A673 (cell line): ENCODE measurements at regions not wholly inside any gene's neighbourhood (a gene's known extent, or its start where the extent isn't known, plus 50 kb on each side); places are given as distances from the start of the nearest gene placed in this dataset.

Experiments
- BruUV-seq: library from RNA; stranded (reverse); fragments of 400-500 nt; replicated peaks from 2 replicates; lab custom pipeline; 2021; lab: Mats Ljungman, UMichigan
- CTCF ChIA-PET: fragments of 300-600 bp; sonication (Branson Sonifier 250); formaldehyde crosslinking; loops from one replicate; lab custom pipeline; 2022; ENCODE audit warnings: antibody characterized with exemption; lab: Charles Lee
- POLR2A ChIA-PET: fragments of 300-600 bp; sonication (Branson Sonifier 250); formaldehyde crosslinking; loops from one replicate; lab custom pipeline; 2022; ENCODE audit warnings: antibody characterized with exemption; ENCODE audit not compliant: low non-redundant PET; lab: Charles Lee
- DNase-seq: peaks from one replicate; pipeline ENCODE4 v3.0.0-alpha.2; 2015; ENCODE audit warnings: low spot score
- H3K27ac ChIP-seq: fragments of 200-600 bp; sonication (generic); 2 replicates; pipeline ENCODE4 v1.5.1; 2016; ENCODE audit warnings: mixed run types, low read depth, mild to moderate bottlenecking, mixed read lengths, antibody characterized with exemption, low read length; ENCODE audit not compliant: poor library complexity, severe bottlenecking
- H3K27me3 ChIP-seq: fragments of 200-600 bp; sonication (generic); replicated peaks from 2 replicates; pipeline ENCODE4 v1.6.1; 2017; ENCODE audit warnings: mixed run types, low read depth, mild to moderate bottlenecking, mixed read lengths, antibody characterized with exemption, low read length; ENCODE audit not compliant: insufficient read depth, poor library complexity
- H3K36me3 ChIP-seq: fragments of 200-600 bp; sonication (generic); 2 replicates; pipeline ENCODE4 v1.6.1; 2016; ENCODE audit warnings: mixed run types, mild to moderate bottlenecking, mixed read lengths, antibody characterized with exemption, low read length; ENCODE audit not compliant: insufficient read depth, poor library complexity, severe bottlenecking
- H3K4me1 ChIP-seq: fragments of 200-600 bp; sonication (generic); 2 replicates; pipeline ENCODE4 v1.6.1; 2017; ENCODE audit warnings: mixed run types, mild to moderate bottlenecking, mixed read lengths, antibody characterized with exemption, low read length; ENCODE audit not compliant: insufficient read depth, poor library complexity, severe bottlenecking
- H3K4me3 ChIP-seq: fragments of 200-600 bp; sonication (generic); 2 replicates; pipeline ENCODE4 v1.5.1; 2016; ENCODE audit warnings: low read depth, mixed run types, mild to moderate bottlenecking, mixed read lengths, low read length; ENCODE audit not compliant: poor library complexity, severe bottlenecking
- H3K9me3 ChIP-seq: fragments of 200-600 bp; sonication (generic); 2 replicates; pipeline ENCODE4 v1.6.1; 2016; ENCODE audit warnings: mixed run types, low read depth, mild to moderate bottlenecking, mixed read lengths, antibody characterized with exemption, low read length; ENCODE audit not compliant: poor library complexity, severe bottlenecking
- EZH2 ChIP-seq: fragments of 200-600 bp; sonication (generic); IDR thresholded peaks from 2 replicates; pipeline ENCODE4 v1.6.1; 2017; ENCODE audit warnings: borderline replicate concordance, low read depth, mild to moderate bottlenecking, mixed read lengths, antibody characterized with exemption, low read length; ENCODE audit not compliant: poor library complexity, severe bottlenecking
- intact Hi-C: fragments of 100-400 bp; cut with micrococcal nuclease; formaldehyde crosslinking; loops from one replicate; pipeline ENCODE4 v1.10.0; 2022; ENCODE audit not compliant: unreplicated experiment
- TF ChIP-seq, protein P1 (sequence below): fragments of 300-800, 200-600 bp; sonication (generic); conservative IDR thresholded peaks from 2 replicates; pipeline ENCODE4 v1.5.1; 2017; ENCODE audit warnings: low read depth, mild to moderate bottlenecking, antibody characterized with exemption, low read length, moderate library complexity, mixed read lengths

DNA sequence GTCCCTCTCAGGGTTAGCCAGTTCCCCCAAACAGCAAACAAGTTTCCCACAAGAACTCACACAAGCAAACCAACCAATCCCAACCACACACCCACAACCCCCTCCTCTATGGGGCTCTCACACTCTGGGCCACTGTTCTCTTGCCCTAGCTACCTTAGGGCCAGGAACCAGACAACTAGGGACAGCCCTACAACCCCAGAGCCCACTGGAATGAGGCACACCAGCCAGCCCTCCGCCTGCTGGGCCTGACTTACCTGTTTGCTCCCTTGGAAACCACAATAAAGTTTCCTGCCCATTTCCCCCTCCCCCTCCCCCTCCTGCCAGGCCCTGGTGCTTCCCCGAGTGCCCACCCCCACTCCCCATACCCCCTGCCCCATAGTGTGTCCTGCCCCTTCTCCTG lies 132.6 kb downstream of the WDR11 start:
- BruUV-seq: no TSS peak
- POLR2A ChIA-PET: no interaction called here
- CTCF ChIA-PET: no interaction called here

DNA sequence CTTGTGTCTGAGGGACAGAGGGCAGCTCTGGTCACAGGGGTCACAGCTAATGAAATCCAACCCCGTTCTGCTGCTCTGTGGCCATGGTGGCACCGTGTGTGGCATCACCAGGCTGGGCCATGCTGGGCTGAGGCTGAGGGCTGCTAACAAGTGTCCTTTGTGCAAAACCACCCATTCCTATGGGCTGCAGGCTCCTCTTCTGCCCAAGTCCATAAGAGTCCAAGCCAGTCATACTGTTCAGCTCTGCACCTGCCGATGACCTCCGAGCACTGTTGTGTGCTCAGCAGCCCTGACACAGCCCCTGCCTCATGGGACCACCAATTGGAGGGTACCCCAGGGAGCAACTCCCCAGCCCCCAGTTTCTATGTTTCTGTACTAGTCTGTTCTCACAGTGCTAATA lies 133.1 kb downstream of the WDR11 start:
- TF ChIP-seq, protein P1, sequence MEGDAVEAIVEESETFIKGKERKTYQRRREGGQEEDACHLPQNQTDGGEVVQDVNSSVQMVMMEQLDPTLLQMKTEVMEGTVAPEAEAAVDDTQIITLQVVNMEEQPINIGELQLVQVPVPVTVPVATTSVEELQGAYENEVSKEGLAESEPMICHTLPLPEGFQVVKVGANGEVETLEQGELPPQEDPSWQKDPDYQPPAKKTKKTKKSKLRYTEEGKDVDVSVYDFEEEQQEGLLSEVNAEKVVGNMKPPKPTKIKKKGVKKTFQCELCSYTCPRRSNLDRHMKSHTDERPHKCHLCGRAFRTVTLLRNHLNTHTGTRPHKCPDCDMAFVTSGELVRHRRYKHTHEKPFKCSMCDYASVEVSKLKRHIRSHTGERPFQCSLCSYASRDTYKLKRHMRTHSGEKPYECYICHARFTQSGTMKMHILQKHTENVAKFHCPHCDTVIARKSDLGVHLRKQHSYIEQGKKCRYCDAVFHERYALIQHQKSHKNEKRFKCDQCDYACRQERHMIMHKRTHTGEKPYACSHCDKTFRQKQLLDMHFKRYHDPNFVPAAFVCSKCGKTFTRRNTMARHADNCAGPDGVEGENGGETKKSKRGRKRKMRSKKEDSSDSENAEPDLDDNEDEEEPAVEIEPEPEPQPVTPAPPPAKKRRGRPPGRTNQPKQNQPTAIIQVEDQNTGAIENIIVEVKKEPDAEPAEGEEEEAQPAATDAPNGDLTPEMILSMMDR: no peak
- Histone ChIP-seq H3K9me3 (no peaks in the 10 kb centered on the region), H3K4me3 (no peak overlapping the region), H3K4me1 (peaks cover 3% of the 10 kb centered on the region), H3K36me3 (no peaks in the 10 kb centered on the region), H3K27ac (no peak overlapping the region), H3K27me3 (peaks cover 10% of the 10 kb centered on the region)
- BruUV-seq: no TSS peak
- ChIA-PET POLR2A (no interaction called here), CTCF (no interaction called here)
- DNase-seq: no peak
- intact Hi-C loops: no loop called here

More for the DNA sequence above, 132.6 kb downstream of the WDR11 start:
- intact Hi-C loops: no loop called here
- Histone ChIP-seq H3K27ac (no peak overlapping the region), H3K27me3 (peaks cover 15% of the 10 kb centered on the region), H3K4me1 (peaks cover 8% of the 10 kb centered on the region), H3K4me3 (no peak overlapping the region), H3K9me3 (no peaks in the 10 kb centered on the region), H3K36me3 (no peaks in the 10 kb centered on the region)
- DNase-seq: no peak
- TF ChIP-seq EZH2: no peak
- TF ChIP-seq, protein P1: no peak

DNA sequence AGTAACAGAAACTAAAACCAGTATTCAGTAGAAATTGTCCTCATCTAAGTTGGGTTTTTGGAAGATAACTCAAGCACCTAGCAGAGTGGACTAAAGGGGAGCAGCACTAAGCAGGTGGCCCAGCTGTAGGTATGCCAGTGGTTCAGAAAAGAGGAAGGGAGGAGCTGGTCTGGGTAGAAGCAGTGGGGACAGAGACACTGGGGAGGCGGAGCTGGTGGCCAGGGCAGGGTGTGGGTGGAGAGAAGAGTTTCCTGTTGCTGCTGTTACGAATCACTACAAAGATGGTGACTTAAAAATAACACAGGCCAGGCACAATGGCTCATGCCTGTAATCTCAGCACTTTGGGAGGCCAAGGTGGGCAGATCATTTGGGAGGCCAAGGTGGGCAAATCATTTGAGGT lies 136.2 kb downstream of the WDR11 start:
- POLR2A ChIA-PET: no interaction called here
- Histone ChIP-seq H3K4me3 (no peak overlapping the region), H3K9me3 (no peaks in the 10 kb centered on the region), H3K27ac (no peak overlapping the region), H3K27me3 (no peaks in the 10 kb centered on the region), H3K36me3 (no peaks in the 10 kb centered on the region), H3K4me1 (no peaks in the 10 kb centered on the region)
- no peak for DNase-seq
- intact Hi-C loops: no loop called here
- CTCF ChIA-PET: no interaction called here
- no TSS peak for BruUV-seq
- TF ChIP-seq, protein P1: no peak
- TF ChIP-seq EZH2: no peak
